H1 (cell line): ENCODE measurements at regions not wholly inside any gene's neighbourhood (a gene's known extent, or its start where the extent isn't known, plus 50 kb on each side); places are given as distances from the start of the nearest gene placed in this dataset.

Experiments
- CTCF ChIA-PET: fragments of 300-600 bp; sonication (Branson Sonifier 250); formaldehyde crosslinking; loops from one replicate; lab custom pipeline; 2021; ENCODE audit not compliant: partially characterized antibody; lab: Charles Lee
- POLR2A ChIA-PET: fragments of 300-600 bp; sonication (Branson Sonifier 250); formaldehyde crosslinking; loops from one replicate; lab custom pipeline; 2021; ENCODE audit warnings: inconsistent platforms; ENCODE audit not compliant: partially characterized antibody; lab: Charles Lee
- DNase-seq, 2 experiments: peaks; one replicate each; pipeline versions ENCODE4 v3.0.0 to v3.0.0-alpha.2; 2010 to 2022; ENCODE audit warnings: low spot score in 2 of 2, low read depth in 1 of 2, mixed read lengths in 1 of 2
- FAIRE-seq: peaks from 2 replicates; lab custom pipeline; 2011; peaks lifted over from hg19 to GRCh38; lab: Jason Lieb, UNC
- H2AFZ ChIP-seq: 2 replicates; pipeline ENCODE4 v1.8.1; 2012; ENCODE audit warnings: low read length, inconsistent platforms
- H2AK5ac ChIP-seq: 2 replicates; pipeline ENCODE4 v1.6.1; 2013; ENCODE audit warnings: low read depth, low read length
- H2BK120ac ChIP-seq: replicated peaks from 2 replicates; pipeline ENCODE3; 2013; ENCODE audit warnings: low read depth, low read length, inconsistent platforms
- H2BK12ac ChIP-seq: 2 replicates; pipeline ENCODE4 v1.6.1; 2013; ENCODE audit warnings: low read depth, low read length
- H2BK15ac ChIP-seq: 2 replicates; pipeline ENCODE4 v1.6.1; 2013; ENCODE audit warnings: low read length
- H2BK20ac ChIP-seq: 2 replicates; pipeline ENCODE4 v1.6.1; 2013; ENCODE audit warnings: low read length
- H2BK5ac ChIP-seq: 2 replicates; pipeline ENCODE4 v1.6.1; 2013; ENCODE audit warnings: low read depth, low read length
- H3K14ac ChIP-seq: 2 replicates; pipeline ENCODE4 v1.6.1; 2013; ENCODE audit warnings: inconsistent platforms; ENCODE audit not compliant: insufficient read length
- H3K18ac ChIP-seq: 2 replicates; pipeline ENCODE4 v1.6.1; 2013; ENCODE audit warnings: low read length; ENCODE audit errors: extremely low read depth
- H3K23ac ChIP-seq: 2 replicates; pipeline ENCODE4 v1.6.1; 2013; ENCODE audit warnings: inconsistent platforms; ENCODE audit not compliant: insufficient read length
- H3K23me2 ChIP-seq: 2 replicates; pipeline ENCODE4 v1.6.1; 2013; ENCODE audit warnings: low read depth, low read length
- H3K27ac ChIP-seq: 2 replicates; pipeline ENCODE4 v1.6.1; 2011; ENCODE audit warnings: low read depth, low read length, inconsistent platforms
- H3K27me3 ChIP-seq, 4 experiments: replicated peaks in 1 of 4; 1 replicate in 1 of 4; 2 replicates in 3 of 4; pipeline versions ENCODE4 v1.6.1 to v1.8.1; 2011 to 2013; ENCODE audit warnings: low read length in 3 of 4, mild to moderate bottlenecking in 3 of 4, inconsistent platforms in 2 of 4, mixed read lengths in 2 of 4, moderate library complexity in 1 of 4; ENCODE audit not compliant: control insufficient read depth in 3 of 4, insufficient read depth in 3 of 4; ENCODE audit errors: extremely low read depth in 1 of 4
- H3K36me3 ChIP-seq, 4 experiments: 2 replicates each; pipeline versions ENCODE4 v1.6.1 to v1.8.1; 2011 to 2013; ENCODE audit warnings: mild to moderate bottlenecking in 4 of 4, low read length in 3 of 4, moderate library complexity in 2 of 4, control low read depth in 1 of 4, inconsistent platforms in 1 of 4; ENCODE audit not compliant: insufficient read depth in 4 of 4, control insufficient read depth in 2 of 4
- H3K4ac ChIP-seq: replicated peaks from 2 replicates; pipeline ENCODE3; 2013; ENCODE audit warnings: low read length, low read depth, mixed read lengths, inconsistent platforms; ENCODE audit not compliant: insufficient read length
- H3K4me1 ChIP-seq, 4 experiments: replicated peaks in 1 of 4; 1 replicate in 1 of 4; 2 replicates in 3 of 4; pipeline versions ENCODE4 v1.6.1 to v1.8.1; 2011 to 2013; ENCODE audit warnings: low read length in 3 of 4, inconsistent platforms in 2 of 4, mixed read lengths in 1 of 4; ENCODE audit not compliant: insufficient read depth in 4 of 4, control insufficient read depth in 3 of 4
- H3K4me2 ChIP-seq, 2 experiments: 2 replicates each; pipeline versions ENCODE4 v1.6.1 to v1.8.1; 2011 to 2013; ENCODE audit warnings: low read depth in 2 of 2, low read length in 2 of 2, control low read depth in 1 of 2, inconsistent platforms in 1 of 2, mild to moderate bottlenecking in 1 of 2; ENCODE audit not compliant: insufficient read depth in 1 of 2
- H3K4me3 ChIP-seq, 4 experiments: fragments of 200-600, 300-600 bp in 1 of 4; sonication (generic), shearing (Covaris generic), sonication (Bioruptor Twin) in 1 of 4; 2 replicates each; pipeline versions ENCODE4 v1.5.1 to v1.8.1; 2011 to 2016; ENCODE audit warnings: low read length in 4 of 4, low read depth in 3 of 4, control low read depth in 2 of 4, inconsistent platforms in 2 of 4, mild to moderate bottlenecking in 2 of 4, mixed read lengths in 1 of 4, moderate library complexity in 1 of 4; ENCODE audit not compliant: insufficient read depth in 2 of 4; ENCODE audit errors: extremely low read depth in 1 of 4
- H3K56ac ChIP-seq: replicated peaks from 2 replicates; pipeline ENCODE3; 2013; ENCODE audit warnings: low read depth, mild to moderate bottlenecking, mixed read lengths, low read length, inconsistent platforms; ENCODE audit not compliant: insufficient read length
- H3K79me1 ChIP-seq: 2 replicates; pipeline ENCODE4 v1.6.1; 2013; ENCODE audit warnings: low read depth, low read length, control low read depth
- H3K79me2 ChIP-seq, 2 experiments: 2 replicates each; pipeline versions ENCODE4 v1.6.1 to v1.8.1; 2012 to 2013; ENCODE audit warnings: low read length in 2 of 2, mild to moderate bottlenecking in 2 of 2, inconsistent platforms in 1 of 2; ENCODE audit not compliant: insufficient read depth in 2 of 2, control insufficient read depth in 1 of 2
- H3K9ac ChIP-seq, 4 experiments: replicated peaks in 1 of 4; 1 replicate in 1 of 4; 2 replicates in 3 of 4; pipeline versions ENCODE4 v1.6.1 to v1.8.1; 2011 to 2013; ENCODE audit warnings: low read depth in 3 of 4, low read length in 3 of 4, control low read depth in 2 of 4, mild to moderate bottlenecking in 2 of 4, moderate library complexity in 2 of 4, inconsistent platforms in 1 of 4; ENCODE audit errors: extremely low read depth in 1 of 4
- H3K9me3 ChIP-seq, 2 experiments: 2 replicates each; pipeline versions ENCODE4 v1.6.1 to v1.8.1; 2012 to 2013; ENCODE audit warnings: mild to moderate bottlenecking in 2 of 2, moderate library complexity in 2 of 2, control low read depth in 1 of 2, inconsistent platforms in 1 of 2, low read depth in 1 of 2, low read length in 1 of 2, mixed read lengths in 1 of 2; ENCODE audit not compliant: insufficient read depth in 2 of 2
- H4K20me1 ChIP-seq, 2 experiments: replicated peaks in 1 of 2; 2 replicates each; pipeline versions ENCODE3 to v1.8.1; 2011 to 2013; ENCODE audit warnings: inconsistent platforms in 2 of 2, low read length in 2 of 2, mild to moderate bottlenecking in 1 of 2; ENCODE audit not compliant: insufficient read depth in 2 of 2, control insufficient read depth in 1 of 2
- H4K5ac ChIP-seq: 2 replicates; pipeline ENCODE4 v1.6.1; 2013; ENCODE audit warnings: low read length, low read depth, mixed read lengths, inconsistent platforms; ENCODE audit not compliant: insufficient read length
- H4K8ac ChIP-seq: 2 replicates; pipeline ENCODE4 v1.8.0; 2013; ENCODE audit warnings: mild to moderate bottlenecking, moderate library complexity, low read length, inconsistent platforms; ENCODE audit not compliant: insufficient read depth; ENCODE audit errors: extremely low read depth
- H4K91ac ChIP-seq: replicated peaks from 2 replicates; pipeline ENCODE3; 2013; ENCODE audit warnings: low read length, mixed read lengths, inconsistent platforms; ENCODE audit not compliant: insufficient read length
- ASH2L ChIP-seq: fragments of 200-600, 300-600 bp; sonication (generic); IDR thresholded peaks from one replicate; pipeline ENCODE4 v1.7.1; 2017; ENCODE audit warnings: low read length
- CREB1 ChIP-seq: IDR thresholded peaks from 2 replicates; pipeline ENCODE4 v1.6.1; 2012; ENCODE audit warnings: inconsistent platforms
- EP300 ChIP-seq, 2 experiments: IDR thresholded peaks; 1 replicate in 1 of 2; 2 replicates in 1 of 2; pipeline ENCODE4 v1.6.1; 2011 to 2012; ENCODE audit warnings: low read depth in 2 of 2, low read length in 2 of 2, mild to moderate bottlenecking in 2 of 2, borderline replicate concordance in 1 of 2, inconsistent platforms in 1 of 2, moderate library complexity in 1 of 2
- GABPA ChIP-seq: IDR thresholded peaks from 2 replicates; pipeline ENCODE4 v1.6.1; 2011; ENCODE audit warnings: mild to moderate bottlenecking, low read length, moderate library complexity, borderline replicate concordance; ENCODE audit not compliant: insufficient read depth
- JUN ChIP-seq: IDR thresholded peaks from 2 replicates; pipeline ENCODE4 v1.6.1; 2011; ENCODE audit warnings: low read depth, mild to moderate bottlenecking, improper control_type of control experiment, low read length
- NANOG ChIP-seq: IDR thresholded peaks from 2 replicates; pipeline ENCODE4 v1.6.1; 2011; ENCODE audit warnings: low read length, low read depth, mild to moderate bottlenecking, inconsistent platforms; ENCODE audit not compliant: insufficient read depth, poor library complexity, severe bottlenecking
- POLR2AphosphoS5 ChIP-seq: IDR thresholded peaks from 2 replicates; pipeline ENCODE4 v1.6.1; 2011; ENCODE audit warnings: low read depth, low read length
- RFX5 ChIP-seq: IDR thresholded peaks from 2 replicates; pipeline ENCODE4 v1.6.1; 2011; ENCODE audit warnings: low read depth, low read length, improper control_type of control experiment, borderline replicate concordance
- RNF2 ChIP-seq: fragments of 200-900, 300-1000 bp; sonication (generic); IDR thresholded peaks from 2 replicates; pipeline ENCODE4 v1.7.1; 2016; ENCODE audit warnings: borderline replicate concordance, low read depth, mild to moderate bottlenecking, antibody characterized with exemption, low read length; ENCODE audit not compliant: poor library complexity, severe bottlenecking; ENCODE audit errors: missing control alignments
- TAF1 ChIP-seq: IDR thresholded peaks from 2 replicates; pipeline ENCODE4 v1.6.1; 2011; ENCODE audit warnings: mild to moderate bottlenecking, low read depth, low read length
- ZNF274 ChIP-seq: IDR thresholded peaks from 2 replicates; pipeline ENCODE4 v1.7.0; 2012; ENCODE audit warnings: low read length, borderline replicate concordance; ENCODE audit errors: extremely low read depth
- WGBS, 2 experiments: shearing (Covaris generic) in 1 of 2; methylation state at CpG; one replicate each; pipeline versions ENCODE4 v1.1.6 to v1.1.7; 2013 to 2015; ENCODE audit warnings: low lambda C conversion rate in 2 of 2, mixed read lengths in 2 of 2, inconsistent platforms in 1 of 2, low coverage in 1 of 2, missing lambda C conversion rate in 1 of 2; ENCODE audit not compliant: insufficient replicate concordance in 2 of 2, insufficient coverage in 1 of 2, insufficient read length in 1 of 2; ENCODE audit errors: extremely low coverage in 1 of 2, missing lambda C conversion rate in 1 of 2; 5-methylcytosine and 5-hydroxymethylcytosine counted together
- TF ChIP-seq, protein P1 (sequence below): IDR thresholded peaks from 2 replicates; pipeline ENCODE4 v1.6.1; 2011; ENCODE audit warnings: low read depth, mild to moderate bottlenecking, low read length; ENCODE audit not compliant: insufficient read depth

DNA sequence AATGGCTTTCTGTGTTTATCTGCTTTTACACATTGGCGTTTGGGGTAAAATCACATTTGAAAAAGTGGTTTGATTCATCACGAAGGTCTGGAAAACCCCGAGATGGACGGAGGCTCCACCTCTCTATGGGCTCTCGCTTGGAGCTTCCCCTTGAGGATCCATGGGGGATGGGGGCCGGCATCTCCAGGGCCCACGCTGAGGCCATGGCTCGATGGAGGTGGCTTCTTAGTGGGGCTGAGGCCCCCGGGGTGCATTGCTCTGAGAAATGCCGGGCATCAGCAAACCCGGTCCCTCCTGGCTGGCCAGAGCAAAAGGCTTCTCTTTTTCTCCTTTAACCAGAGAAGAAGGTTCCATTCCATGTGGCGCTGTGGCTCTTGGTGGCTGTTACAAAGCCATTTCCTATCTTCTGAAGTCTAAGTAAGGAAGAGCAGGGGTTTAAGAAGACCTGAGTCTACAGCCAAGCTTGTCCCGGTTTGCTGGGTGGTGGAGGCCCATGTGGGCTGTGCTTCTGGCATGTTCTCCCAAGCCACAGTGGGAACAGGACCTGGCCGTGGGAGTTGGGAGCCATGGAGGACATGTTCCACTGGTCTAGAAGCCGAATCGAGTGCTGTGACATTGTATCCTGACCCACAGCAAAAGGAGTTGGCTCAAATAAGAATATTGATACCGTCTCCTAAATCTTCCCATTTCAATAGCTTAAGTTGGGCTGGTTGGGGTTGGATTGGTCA lies 243.5 kb upstream of the PITRM1 start:
- no peak overlapping the region for H2BK12ac ChIP-seq
- H3K14ac ChIP-seq, result no peak overlapping the region
- H3K23me2 ChIP-seq, result no peaks in the 10 kb centered on the region
- no peaks in the 10 kb centered on the region for H3K79me1 ChIP-seq
- H3K9me3 ChIP-seq, result no peaks in the 10 kb centered on the region
- DNase-seq (no peak), FAIRE-seq (no peak)
- no peak overlapping the region for H4K5ac ChIP-seq
- no peaks in the 10 kb centered on the region for H3K36me3 ChIP-seq
- no peak overlapping the region for H4K91ac ChIP-seq
- WGBS, 2 experiments, result 87% methylated on average over 15 of the region's 17 CpGs; no CpG with 5 or more reads in 1 of the 2 experiments
- no peak overlapping the region for H3K4me3 ChIP-seq
- H3K27ac ChIP-seq, result no peak overlapping the region
- H3K4me2 ChIP-seq, result no peak overlapping the region
- H3K56ac ChIP-seq, result no peak overlapping the region
- H2BK120ac ChIP-seq, result no peak overlapping the region
- H3K27me3 ChIP-seq, result no peaks in the 10 kb centered on the region
- no peaks in the 10 kb centered on the region for H4K20me1 ChIP-seq
- no peak overlapping the region for H3K9ac ChIP-seq
- no peak overlapping the region for H4K8ac ChIP-seq
- no peaks in the 10 kb centered on the region for H3K4me1 ChIP-seq
- no peak overlapping the region for H2BK20ac ChIP-seq
- no peak overlapping the region for H2AFZ ChIP-seq
- no peak overlapping the region for H3K4ac ChIP-seq
- no peak overlapping the region for H2AK5ac ChIP-seq
- H3K18ac ChIP-seq, result no peak overlapping the region
- ChIA-PET POLR2A (no interaction called here), CTCF (no interaction called here)
- no peak overlapping the region for H3K23ac ChIP-seq
- H3K79me2 ChIP-seq, result no peaks in the 10 kb centered on the region
- no peak overlapping the region for H2BK15ac ChIP-seq
- no peak overlapping the region for H2BK5ac ChIP-seq
- TF ChIP-seq CREB1, result no peak
- TF ChIP-seq RNF2, result no peak
- no peak for TF ChIP-seq NANOG
- TF ChIP-seq, protein P1, sequence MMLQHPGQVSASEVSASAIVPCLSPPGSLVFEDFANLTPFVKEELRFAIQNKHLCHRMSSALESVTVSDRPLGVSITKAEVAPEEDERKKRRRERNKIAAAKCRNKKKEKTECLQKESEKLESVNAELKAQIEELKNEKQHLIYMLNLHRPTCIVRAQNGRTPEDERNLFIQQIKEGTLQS, result no peak
- no peak for TF ChIP-seq TAF1
- TF ChIP-seq ASH2L, result no peak
- no peak for TF ChIP-seq GABPA
- no peak for TF ChIP-seq RFX5
- no peak for TF ChIP-seq JUN
- no peak for TF ChIP-seq ZNF274
- no peak for TF ChIP-seq EP300 (IDR thresholded peaks at IDR 0.05; ENCODE audit: borderline replicate concordance in 1 of 2, low read depth in 2 of 2, low read length in 2 of 2)
- no peak for TF ChIP-seq POLR2AphosphoS5
